ENCODE measurements at regions not wholly inside any gene's neighbourhood (a gene's known extent, or its start where the extent isn't known, plus 50 kb on each side); places are given as distances from the start of the nearest gene placed in this dataset.
"Not testable (repeated sequence)": the region's sequence is repeated elsewhere in the genome, so short reads cannot be mapped to it uniquely, and the experiment has no call there.

DNA sequence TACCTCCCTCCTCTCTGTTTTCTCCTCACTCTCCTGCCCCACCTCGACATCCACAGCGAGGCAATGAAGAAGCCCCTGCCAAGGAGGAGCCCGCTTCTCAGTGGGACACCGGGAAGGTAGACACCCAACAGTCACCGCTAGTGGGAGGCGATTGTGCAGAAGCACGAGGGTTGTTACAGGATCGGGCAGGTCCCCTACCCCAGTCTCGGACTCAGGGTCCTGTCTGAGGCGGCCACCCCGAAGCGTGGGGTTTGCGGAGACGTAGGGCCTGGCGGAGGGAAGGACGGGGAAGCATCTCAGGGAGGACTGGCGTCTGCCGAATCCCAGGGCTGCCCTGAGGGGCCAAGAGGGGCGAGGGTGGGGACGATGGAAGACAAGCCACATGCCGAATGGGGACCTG lies 96.9 kb upstream of the SAMD11 start:
- peak overlapping the region in 1 of 4 experiments; percentile 58; a peak in 4 of 7 replicates for H3K9ac ChIP-seq (replicated peaks in 1 of 4; ENCODE audit: extremely low read depth in 1 of 4, low read depth in 3 of 4, low read length in 3 of 4)
- H2BK12ac ChIP-seq (ENCODE audit: low read depth, low read length); H3K23ac ChIP-seq (ENCODE audit: insufficient read length); H3K56ac ChIP-seq (replicated peaks; ENCODE audit: insufficient read length, low read depth, low read length); H3K23me2 ChIP-seq (ENCODE audit: low read depth, low read length); CTCF ChIA-PET (ENCODE audit: partially characterized antibody); H3K79me1 ChIP-seq (ENCODE audit: low read depth, low read length); H3K9me3 ChIP-seq (ENCODE audit: insufficient read depth in 2 of 2, low read depth in 1 of 2, low read length in 1 of 2); H3K27ac ChIP-seq (ENCODE audit: low read depth, low read length); DNase-seq (ENCODE audit: low read depth in 1 of 2, low spot score in 2 of 2); H3K36me3 ChIP-seq (ENCODE audit: control insufficient read depth in 2 of 4, insufficient read depth in 4 of 4, low read length in 3 of 4); H2AFZ ChIP-seq (ENCODE audit: low read length); POLR2A ChIA-PET (ENCODE audit: partially characterized antibody); H3K18ac ChIP-seq (ENCODE audit: extremely low read depth, low read length); H3K4me1 ChIP-seq (replicated peaks in 1 of 4; ENCODE audit: control insufficient read depth in 3 of 4, insufficient read depth in 4 of 4, low read length in 3 of 4); H2BK5ac ChIP-seq (ENCODE audit: low read depth, low read length); H2AK5ac ChIP-seq (ENCODE audit: low read depth, low read length); FAIRE-seq; H2BK15ac ChIP-seq (ENCODE audit: low read length); H3K14ac ChIP-seq (ENCODE audit: insufficient read length); H4K91ac ChIP-seq (replicated peaks; ENCODE audit: insufficient read length, low read length); H3K79me2 ChIP-seq (ENCODE audit: control insufficient read depth in 1 of 2, insufficient read depth in 2 of 2, low read length in 2 of 2); H3K27me3 ChIP-seq (replicated peaks in 1 of 4; ENCODE audit: control insufficient read depth in 3 of 4, extremely low read depth in 1 of 4, insufficient read depth in 3 of 4, low read length in 3 of 4); H4K5ac ChIP-seq (ENCODE audit: insufficient read length, low read depth, low read length); H4K8ac ChIP-seq (ENCODE audit: extremely low read depth, insufficient read depth, low read length); H2BK120ac ChIP-seq (replicated peaks; ENCODE audit: low read depth, low read length); H3K4ac ChIP-seq (replicated peaks; ENCODE audit: insufficient read length, low read depth, low read length); H2BK20ac ChIP-seq (ENCODE audit: low read length); H4K20me1 ChIP-seq (replicated peaks in 1 of 2; ENCODE audit: control insufficient read depth in 1 of 2, insufficient read depth in 2 of 2, low read length in 2 of 2): not testable (repeated sequence)
- 3% methylated on average over 5 of the region's 21 CpGs; no CpG with 5 or more reads in 1 of the 2 experiments for WGBS, 2 experiments (ENCODE audit: extremely low coverage in 1 of 2, insufficient coverage in 1 of 2, insufficient read length in 1 of 2, insufficient replicate concordance in 2 of 2, low coverage in 1 of 2, low lambda C conversion rate in 2 of 2, missing lambda C conversion rate in 1 of 2)
- peak overlapping the region; percentile 68 to 70 for H3K4me2 ChIP-seq (ENCODE audit: insufficient read depth in 1 of 2, low read depth in 2 of 2, low read length in 2 of 2)
- peak overlapping the region; percentile 52 to 71 (median 66) for H3K4me3 ChIP-seq (ENCODE audit: extremely low read depth in 1 of 4, insufficient read depth in 2 of 4, low read depth in 3 of 4, low read length in 4 of 4)

All from H1 (cell line).